HEK293T (cell line): ENCODE measurements at regions not wholly inside any gene's neighbourhood (a gene's known extent, or its start where the extent isn't known, plus 50 kb on each side); places are given as distances from the start of the nearest gene placed in this dataset.

ENCODE experiments used
- CTCF ChIA-PET: fragments of 350-600 bp; formaldehyde crosslinking; extraction: SDS; loops from one replicate; lab custom pipeline; 2021; ENCODE audit warnings: antibody characterized with exemption, inconsistent platforms; lab: Yijun Ruan, JAX
- POLR2A ChIA-PET: fragments of 350-600 bp; formaldehyde crosslinking; extraction: SDS; loops from one replicate; lab custom pipeline; 2020; ENCODE audit warnings: antibody characterized with exemption, inconsistent platforms; lab: Yijun Ruan, JAX
- DNase-seq: peaks from one replicate; pipeline ENCODE4 v3.0.0; 2012; ENCODE audit warnings: mixed read lengths; ENCODE audit errors: extremely low spot score
- ARNT ChIP-seq: fragments of 450-650 bp; IDR thresholded peaks from 2 replicates; pipeline ENCODE4 v1.6.1; 2017; ENCODE audit warnings: mild to moderate bottlenecking
- BHLHE40 ChIP-seq: fragments of 450-650 bp; IDR thresholded peaks from 2 replicates; pipeline ENCODE4 v1.6.1; 2016; ENCODE audit warnings: mild to moderate bottlenecking, moderate library complexity, borderline replicate concordance
- CTBP1 ChIP-seq: fragments of 450-650 bp; IDR thresholded peaks from 2 replicates; pipeline ENCODE4 v1.6.1; 2016; ENCODE audit warnings: borderline replicate concordance
- ELF4 ChIP-seq: fragments of 450-650 bp; IDR thresholded peaks from 2 replicates; pipeline ENCODE4 v1.6.1; 2017; ENCODE audit warnings: antibody characterized with exemption
- FOXA1 ChIP-seq: fragments of 450-650 bp; IDR thresholded peaks from 2 replicates; pipeline ENCODE4 v1.6.1; 2016; ENCODE audit warnings: mild to moderate bottlenecking
- FOXK2 ChIP-seq: fragments of 450-650 bp; IDR thresholded peaks from 2 replicates; pipeline ENCODE4 v1.6.1; 2016; ENCODE audit warnings: mild to moderate bottlenecking
- FOXM1 ChIP-seq: fragments of 450-650 bp; IDR thresholded peaks from 2 replicates; pipeline ENCODE4 v1.6.1; 2017; ENCODE audit warnings: mild to moderate bottlenecking, borderline replicate concordance
- HDGF ChIP-seq: fragments of 450-650 bp; IDR thresholded peaks from 2 replicates; pipeline ENCODE4 v1.6.1; 2017; ENCODE audit warnings: antibody characterized with exemption, borderline replicate concordance
- L3MBTL2 ChIP-seq: fragments of 450-650 bp; conservative IDR thresholded peaks from 2 replicates; pipeline ENCODE4 v1.6.1; 2016; ENCODE audit warnings: mild to moderate bottlenecking
- LEF1 ChIP-seq: fragments of 450-650 bp; IDR thresholded peaks from 2 replicates; pipeline ENCODE4 v1.6.1; 2017; ENCODE audit warnings: mild to moderate bottlenecking, borderline replicate concordance
- NFRKB ChIP-seq: fragments of 450-650 bp; IDR thresholded peaks from 2 replicates; pipeline ENCODE4 v1.6.1; 2016; ENCODE audit warnings: mild to moderate bottlenecking, moderate library complexity
- PKNOX1 ChIP-seq: fragments of 450-650 bp; IDR thresholded peaks from 2 replicates; pipeline ENCODE4 v1.6.1; 2016
- SP1 ChIP-seq: fragments of 450-650 bp; IDR thresholded peaks from 2 replicates; pipeline ENCODE4 v1.6.1; 2017
- SUZ12 ChIP-seq: fragments of 450-650 bp; IDR thresholded peaks from 2 replicates; pipeline ENCODE4 v1.6.1; 2016; ENCODE audit warnings: mild to moderate bottlenecking
- TARDBP ChIP-seq: fragments of 450-650 bp; IDR thresholded peaks from 2 replicates; pipeline ENCODE4 v1.6.1; 2016
- ZNF384 ChIP-seq: fragments of 450-650 bp; IDR thresholded peaks from 2 replicates; pipeline ENCODE4 v1.6.1; 2016

- CTCF ChIA-PET = no interaction called here
- no peak for TF ChIP-seq ELF4
- TF ChIP-seq LEF1 = no peak
- TF ChIP-seq L3MBTL2 = no peak
- no peak for TF ChIP-seq TARDBP
- no peak for TF ChIP-seq FOXM1
- TF ChIP-seq NFRKB = no peak
- TF ChIP-seq FOXA1 = no peak
- no peak for TF ChIP-seq BHLHE40
- TF ChIP-seq SUZ12 = no peak
- no peak for TF ChIP-seq ZNF384
- TF ChIP-seq CTBP1 = no peak
- no peak for TF ChIP-seq ARNT
- no peak for TF ChIP-seq FOXK2
- TF ChIP-seq SP1 = no peak
- no peak for TF ChIP-seq PKNOX1
- no peak for DNase-seq
- POLR2A ChIA-PET = no interaction called here
Observed at GRCh38 chr15:79520654-79521053, 88.5 kb downstream of the MINAR1 start.

GRCh38 chr15:79522656-79523055, 90.5 kb downstream of the MINAR1 start:
- POLR2A ChIA-PET = no interaction called here
- CTCF ChIA-PET = no interaction called here
- DNase-seq = no peak
- TF ChIP-seq CTBP1 = no peak
- no peak for TF ChIP-seq FOXM1
- TF ChIP-seq FOXA1 = no peak
- no peak for TF ChIP-seq FOXK2
- TF ChIP-seq SP1 = no peak
- no peak for TF ChIP-seq LEF1
- TF ChIP-seq BHLHE40 = no peak

GRCh38 chr15:79523266-79523665, 91.1 kb downstream of the MINAR1 start:
- CTCF ChIA-PET = no interaction called here

GRCh38 chr15:79524531-79524930, 92.4 kb downstream of the MINAR1 start:
- ChIA-PET POLR2A (no interaction called here), CTCF (no interaction called here)
- no peak for DNase-seq
- TF ChIP-seq HDGF (no peak), BHLHE40 (no peak), TARDBP (no peak)

More at GRCh38 chr15:79523266-79523665, 91.1 kb downstream of the MINAR1 start:
- no peak for TF ChIP-seq HDGF
- no peak for TF ChIP-seq TARDBP
- no peak for TF ChIP-seq ARNT
- TF ChIP-seq FOXK2 = no peak
- DNase-seq = no peak
- POLR2A ChIA-PET = no interaction called here

GRCh38 chr15:79526376-79526775, 94.2 kb downstream of the MINAR1 start:
- CTCF ChIA-PET = no interaction called here
- no peak for DNase-seq
- TF ChIP-seq HDGF = no peak
- TF ChIP-seq FOXM1 = no peak
- TF ChIP-seq BHLHE40 = no peak
- TF ChIP-seq PKNOX1 = no peak
- TF ChIP-seq L3MBTL2 = no peak
- no peak for TF ChIP-seq TARDBP
- TF ChIP-seq SP1 = no peak
- POLR2A ChIA-PET = no interaction called here

- POLR2A ChIA-PET = no interaction called here
Observed at GRCh38 chr15:79527821-79528220, 95.7 kb downstream of the MINAR1 start.

More at GRCh38 chr15:79527821-79528220, 95.7 kb downstream of the MINAR1 start:
- TF ChIP-seq BHLHE40 (no peak), CTBP1 (no peak), FOXM1 (no peak), L3MBTL2 (no peak), PKNOX1 (no peak), ELF4 (no peak), ARNT (no peak), ZNF384 (no peak), HDGF (no peak), SP1 (no peak), LEF1 (no peak), NFRKB (no peak), FOXK2 (no peak), SUZ12 (no peak), FOXA1 (no peak), TARDBP (no peak)
- no peak for DNase-seq
- CTCF ChIA-PET = no interaction called here
